ENCODE measurements at regions not wholly inside any gene's neighbourhood (a gene's known extent, or its start where the extent isn't known, plus 50 kb on each side); places are given as distances from the start of the nearest gene placed in this dataset.

- TF ChIP-seq POLR2AphosphoS5 (IDR thresholded peaks at IDR 0.05; ENCODE audit: low read depth) (no peak), REST (IDR thresholded peaks at IDR 0.05; ENCODE audit: unreplicated experiment) (no peak), CTCF (conservative IDR thresholded peaks at IDR 0.05; ENCODE audit: low read depth in 2 of 2) (no peak), EZH2 (IDR thresholded peaks at IDR 0.05; ENCODE audit: low read depth, unreplicated experiment) (no peak)
These were observed 60.2 kb upstream of the STEAP1 start for GRCh38 chr7:90094030-90094429.
